ENCODE measurements at regions not wholly inside any gene's neighbourhood (a gene's known extent, or its start where the extent isn't known, plus 50 kb on each side); places are given as distances from the start of the nearest gene placed in this dataset.

DNA sequence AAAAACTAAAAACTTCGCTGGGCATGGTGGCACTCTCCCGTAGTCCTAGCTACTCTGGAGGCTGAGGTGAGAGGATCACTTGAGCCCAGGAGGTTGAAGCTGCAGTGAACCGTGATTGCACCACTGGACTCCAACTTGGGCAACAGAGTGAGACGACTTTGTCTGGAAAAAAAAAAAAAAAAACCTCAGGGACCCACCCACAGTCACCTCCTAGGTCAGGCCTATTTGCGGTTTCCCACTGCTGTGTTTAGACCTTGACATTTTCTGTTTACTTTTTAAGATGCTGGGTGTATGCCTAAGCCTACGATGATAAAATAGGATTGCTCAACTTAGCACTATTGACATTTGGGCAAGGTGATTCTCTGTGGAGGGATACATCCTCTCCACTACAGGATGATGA is 197.4 kb upstream of the TBL1X start:
- Histone ChIP-seq H3K4me2 (ENCODE audit: insufficient read depth, low read length) (no peak overlapping the region), H3K4me3 (ENCODE audit: insufficient read depth, low read length) (no peak overlapping the region), H2AFZ (ENCODE audit: low read length) (no peak overlapping the region), H3K36me3 (ENCODE audit: insufficient read depth, low read length) (no peaks in the 10 kb centered on the region), H3K9me3 (ENCODE audit: low read depth, low read length) (no peaks in the 10 kb centered on the region), H3K79me2 (ENCODE audit: insufficient read depth, low read length) (no peaks in the 10 kb centered on the region), H4K20me1 (ENCODE audit: insufficient read depth, low read length) (no peaks in the 10 kb centered on the region), H3K4me1 (ENCODE audit: insufficient read depth, low read length) (no peaks in the 10 kb centered on the region), H3K27me3 (ENCODE audit: insufficient read depth, low read length) (no peaks in the 10 kb centered on the region), H3K27ac (ENCODE audit: low read depth, low read length) (no peak overlapping the region)
- no peak for DNase-seq (ENCODE audit: insufficient read length, low spot score, missing footprints)
- no peak for TF ChIP-seq CTCF (IDR thresholded peaks at IDR 0.05; ENCODE audit: extremely low read depth, low read depth, low read length)

GRCh38 chrX:9269134-9269533 is 195.7 kb upstream of the TBL1X start:
- no peak for DNase-seq (ENCODE audit: insufficient read length, low spot score, missing footprints)

GRCh38 chrX:9271789-9272525 is 192.9 kb upstream of the TBL1X start:
- no peaks in the 10 kb centered on the region for H4K20me1 ChIP-seq (ENCODE audit: insufficient read depth, low read length)
- no peak overlapping the region for H3K4me2 ChIP-seq (ENCODE audit: insufficient read depth, low read length)

More at GRCh38 chrX:9269134-9269533, 195.7 kb upstream of the TBL1X start:
- no peaks in the 10 kb centered on the region for H3K79me2 ChIP-seq (ENCODE audit: insufficient read depth, low read length)
- no peaks in the 10 kb centered on the region for H3K27me3 ChIP-seq (ENCODE audit: insufficient read depth, low read length)
- H3K27ac ChIP-seq (ENCODE audit: low read depth, low read length) = no peak overlapping the region
- H3K4me1 ChIP-seq (ENCODE audit: insufficient read depth, low read length) = no peaks in the 10 kb centered on the region
- TF ChIP-seq CTCF (IDR thresholded peaks at IDR 0.05; ENCODE audit: extremely low read depth, low read depth, low read length) = no peak
- no peaks in the 10 kb centered on the region for H4K20me1 ChIP-seq (ENCODE audit: insufficient read depth, low read length)
- H3K9me3 ChIP-seq (ENCODE audit: low read depth, low read length) = no peaks in the 10 kb centered on the region
- H3K4me2 ChIP-seq (ENCODE audit: insufficient read depth, low read length) = no peak overlapping the region
- H3K36me3 ChIP-seq (ENCODE audit: insufficient read depth, low read length) = no peaks in the 10 kb centered on the region
- H2AFZ ChIP-seq (ENCODE audit: low read length) = no peak overlapping the region
- H3K4me3 ChIP-seq (ENCODE audit: insufficient read depth, low read length) = no peak overlapping the region

More at GRCh38 chrX:9271789-9272525, 192.9 kb upstream of the TBL1X start:
- H3K9me3 ChIP-seq (ENCODE audit: low read depth, low read length) = no peaks in the 10 kb centered on the region
- H3K27me3 ChIP-seq (ENCODE audit: insufficient read depth, low read length) = no peaks in the 10 kb centered on the region
- H3K4me1 ChIP-seq (ENCODE audit: insufficient read depth, low read length) = no peaks in the 10 kb centered on the region
- H3K4me3 ChIP-seq (ENCODE audit: insufficient read depth, low read length) = no peak overlapping the region
- DNase-seq (ENCODE audit: insufficient read length, low spot score, missing footprints) = no peak
- H3K79me2 ChIP-seq (ENCODE audit: insufficient read depth, low read length) = no peaks in the 10 kb centered on the region
- TF ChIP-seq CTCF (IDR thresholded peaks at IDR 0.05; ENCODE audit: extremely low read depth, low read depth, low read length) = no peak
- H3K27ac ChIP-seq (ENCODE audit: low read depth, low read length) = no peak overlapping the region
- no peak overlapping the region for H2AFZ ChIP-seq (ENCODE audit: low read length)
- H3K36me3 ChIP-seq (ENCODE audit: insufficient read depth, low read length) = no peaks in the 10 kb centered on the region
